HG03045 (cell line): ENCODE measurements at regions not wholly inside any gene's neighbourhood (a gene's known extent, or its start where the extent isn't known, plus 50 kb on each side); places are given as distances from the start of the nearest gene placed in this dataset.
"Not testable (repeated sequence)": the region's sequence is repeated elsewhere in the genome, so short reads cannot be mapped to it uniquely, and the experiment has no call there.

Experiments used
- ATAC-seq: cut with Tn5 transposase; IDR thresholded peaks from one replicate; pipeline ENCODE4 v1.9.1; 2021; ENCODE audit warnings: mild to moderate bottlenecking, moderate library complexity; ENCODE audit not compliant: unreplicated experiment

- ATAC-seq, result no peak
Observed at GRCh38 chr15:30830961-30831360, 72.8 kb upstream of the FAN1 start.

DNA sequence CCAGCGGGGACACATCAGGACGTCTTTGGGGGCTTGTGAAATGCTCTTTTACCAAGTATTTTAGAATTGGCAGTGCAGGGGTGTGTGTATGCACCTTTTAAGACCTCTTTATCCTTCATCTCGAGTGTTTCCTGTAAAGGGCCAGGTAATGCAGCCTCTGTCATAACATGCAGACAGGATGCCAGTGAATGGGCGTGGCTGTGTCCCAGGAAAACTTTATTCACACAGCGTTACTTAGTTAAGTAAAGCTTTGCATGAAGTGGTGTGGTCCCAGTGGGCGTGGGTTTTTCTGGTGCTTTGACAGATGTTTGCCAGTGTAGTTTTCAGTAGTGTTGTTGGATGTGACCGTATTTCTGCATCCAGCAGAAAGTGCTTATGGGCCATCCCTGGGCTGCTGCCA lies 70.3 kb upstream of the FAN1 start:
- not testable (repeated sequence) for ATAC-seq

DNA sequence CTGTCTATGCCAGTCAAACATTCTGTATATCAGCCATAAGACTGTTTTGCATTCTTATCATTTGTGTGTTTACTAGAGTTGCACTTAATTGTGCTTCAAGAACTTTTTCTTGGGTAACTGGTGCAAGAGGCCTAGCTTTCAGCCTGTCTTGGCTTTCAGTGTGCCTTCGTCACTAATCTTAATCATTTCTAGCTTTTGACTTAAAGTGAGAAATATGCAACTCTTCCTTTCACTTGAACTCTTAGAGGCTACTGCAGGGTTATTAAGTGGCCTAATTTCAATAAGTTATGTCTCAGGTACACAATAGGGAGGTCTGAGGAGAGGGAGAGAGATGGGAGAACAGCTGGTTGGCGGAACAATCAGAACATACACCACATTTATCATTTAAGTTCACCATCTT lies 62.1 kb upstream of the FAN1 start:
- not testable (repeated sequence) for ATAC-seq

DNA sequence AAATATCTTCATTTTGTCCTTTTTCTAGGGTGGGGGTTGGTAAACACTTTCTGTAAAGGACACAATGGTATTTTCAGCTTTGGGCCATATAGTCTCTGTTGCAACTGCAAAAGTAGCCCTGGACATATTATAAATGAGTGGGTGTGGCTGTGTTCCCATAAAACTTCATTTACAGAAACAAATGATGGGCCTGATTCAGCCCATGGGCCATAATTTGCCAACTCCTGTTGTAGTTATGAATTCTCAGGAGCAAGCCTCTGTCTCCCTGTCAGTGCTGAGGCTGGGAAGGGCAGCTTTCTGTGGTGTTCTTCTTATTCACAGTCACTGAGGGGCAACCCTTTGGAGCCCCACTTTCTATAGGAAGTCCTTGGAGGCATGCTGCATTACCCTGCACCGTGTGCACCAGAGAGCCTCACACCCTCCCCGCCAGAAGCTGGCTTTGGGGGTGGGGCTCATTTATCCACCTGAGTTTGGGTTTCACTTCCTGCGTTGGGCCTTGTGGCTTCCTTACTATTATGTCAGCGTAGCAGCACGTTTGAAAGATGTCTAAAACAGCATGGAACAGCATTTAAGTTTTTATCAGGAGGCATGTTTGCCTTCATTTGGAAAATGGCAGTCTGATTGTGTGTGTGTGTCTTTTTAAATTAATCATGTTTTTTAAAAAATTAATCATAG lies 60.8 kb upstream of the FAN1 start:
- ATAC-seq, result peak; percentile 66

- ATAC-seq, result not testable (repeated sequence)
Observed at GRCh38 chr15:30845536-30845935, 58.2 kb upstream of the FAN1 start.
